ENCODE measurements at regions not wholly inside any gene's neighbourhood (a gene's known extent, or its start where the extent isn't known, plus 50 kb on each side); places are given as distances from the start of the nearest gene placed in this dataset.
A peak's percentile ranks its signal among the peaks of the same experiment; 100 is the strongest.
"Not testable (repeated sequence)": the region's sequence is repeated elsewhere in the genome, so short reads cannot be mapped to it uniquely, and the experiment has no call there.

GRCh38 chr16:65727534-65728137 is 605.8 kb upstream of the CDH11 start:
- DNase-seq (ENCODE audit: low read depth in 4 of 4, low spot score in 3 of 4): no peak

- no peak for DNase-seq (ENCODE audit: low read depth in 4 of 4, low spot score in 3 of 4)
Observed at GRCh38 chr16:65725156-65725845, 603.4 kb upstream of the CDH11 start.

GRCh38 chr16:65722429-65722828 is 600.6 kb upstream of the CDH11 start:
- DNase-seq (ENCODE audit: low read depth in 4 of 4, low spot score in 3 of 4): no peak

- no peak for DNase-seq (ENCODE audit: low read depth in 4 of 4, low spot score in 3 of 4)
Observed at GRCh38 chr16:65717846-65718245, 596.0 kb upstream of the CDH11 start.

- DNase-seq (ENCODE audit: low read depth in 4 of 4, low spot score in 3 of 4): no peak
Observed at GRCh38 chr16:65716737-65717700, 595.2 kb upstream of the CDH11 start.

- DNase-seq (ENCODE audit: low read depth in 4 of 4, low spot score in 3 of 4): no peak
Observed at GRCh38 chr16:65713181-65713808, 591.4 kb upstream of the CDH11 start.

- DNase-seq (ENCODE audit: low read depth in 4 of 4, low spot score in 3 of 4): no peak
Observed at GRCh38 chr16:65710107-65710506, 588.2 kb upstream of the CDH11 start.

GRCh38 chr16:65704866-65705265 is 583.0 kb upstream of the CDH11 start:
- no peak for DNase-seq (ENCODE audit: low read depth in 4 of 4, low spot score in 3 of 4)

GRCh38 chr16:65702707-65703402 is 581.0 kb upstream of the CDH11 start:
- DNase-seq (ENCODE audit: low read depth in 4 of 4, low spot score in 3 of 4): no peak

GRCh38 chr16:65700596-65700995 is 578.7 kb upstream of the CDH11 start:
- DNase-seq (ENCODE audit: low read depth in 4 of 4, low spot score in 3 of 4): no peak

GRCh38 chr16:65698791-65699321 is 577.0 kb upstream of the CDH11 start:
- peak; percentile 73 to 83 (median 78) for DNase-seq (ENCODE audit: low read depth in 4 of 4, low spot score in 3 of 4)

GRCh38 chr16:65697521-65697920 is 575.7 kb upstream of the CDH11 start:
- DNase-seq (ENCODE audit: low read depth in 4 of 4, low spot score in 3 of 4): no peak

GRCh38 chr16:65697065-65697464 is 575.2 kb upstream of the CDH11 start:
- no peak for DNase-seq (ENCODE audit: low read depth in 4 of 4, low spot score in 3 of 4)

GRCh38 chr16:65691846-65692245 is 570.0 kb upstream of the CDH11 start:
- DNase-seq (ENCODE audit: low read depth in 4 of 4, low spot score in 3 of 4): not testable (repeated sequence)

- no peak for DNase-seq (ENCODE audit: low read depth in 4 of 4, low spot score in 3 of 4)
Observed at GRCh38 chr16:65689726-65690125, 567.9 kb upstream of the CDH11 start.

- no peak for DNase-seq (ENCODE audit: low read depth in 4 of 4, low spot score in 3 of 4)
Observed at GRCh38 chr16:65688301-65688700, 566.4 kb upstream of the CDH11 start.

- no peak for DNase-seq (ENCODE audit: low read depth in 4 of 4, low spot score in 3 of 4)
Observed at GRCh38 chr16:65684230-65684629, 562.4 kb upstream of the CDH11 start.

GRCh38 chr16:65681406-65681805 is 559.5 kb upstream of the CDH11 start:
- DNase-seq (ENCODE audit: low read depth in 4 of 4, low spot score in 3 of 4): no peak

- DNase-seq (ENCODE audit: low read depth in 4 of 4, low spot score in 3 of 4): no peak
Observed at GRCh38 chr16:65679785-65680184, 557.9 kb upstream of the CDH11 start.

GRCh38 chr16:65675161-65675560 is 553.3 kb upstream of the CDH11 start:
- DNase-seq (ENCODE audit: low read depth in 4 of 4, low spot score in 3 of 4): no peak
